A549 (cell line): ENCODE measurements at regions not wholly inside any gene's neighbourhood (a gene's known extent, or its start where the extent isn't known, plus 50 kb on each side); places are given as distances from the start of the nearest gene placed in this dataset.

ENCODE experiments used
- BHLHE40 ChIP-seq: IDR thresholded peaks from 2 replicates; pipeline ENCODE4 v1.6.1; 2012; ENCODE audit warnings: low read depth, low read length, inconsistent platforms
- CHD2 ChIP-seq: fragments of 150-350 bp; IDR thresholded peaks from 2 replicates; pipeline ENCODE4 v1.6.1; 2014; ENCODE audit warnings: low read length; ENCODE audit not compliant: partially characterized antibody
- CTCF ChIP-seq: fragments of >200 bp; sonication (Bioruptor Twin); formaldehyde crosslinking; IDR thresholded peaks from 3 replicates; pipeline ENCODE4 v1.5.1; 2016
- PBX3 ChIP-seq: IDR thresholded peaks from 2 replicates; pipeline ENCODE4 v1.6.1; 2012
- POLR2A ChIP-seq: IDR thresholded peaks from 2 replicates; pipeline ENCODE4 v1.6.1; 2012; ENCODE audit warnings: mild to moderate bottlenecking, low read length
- RAD21 ChIP-seq, 2 experiments: fragments of >200 bp in 1 of 2; sonication (Bioruptor Twin) in 1 of 2; formaldehyde crosslinking in 1 of 2; IDR thresholded peaks in 1 of 2; conservative IDR thresholded peaks in 1 of 2; 2 replicates in 1 of 2; 3 replicates in 1 of 2; pipeline ENCODE4 v1.6.1; 2012 to 2018; ENCODE audit warnings: inconsistent platforms in 1 of 2
- RFX5 ChIP-seq: fragments of 450-650 bp; IDR thresholded peaks from 2 replicates; pipeline ENCODE4 v1.7.1; 2014; ENCODE audit warnings: antibody characterized with exemption, mild to moderate bottlenecking, moderate library complexity

GRCh38 chr16:51376080-51376479 lies 225.0 kb upstream of the SALL1 start:
- TF ChIP-seq RAD21 (conservative IDR thresholded peaks at IDR 0.05 in 1 of 2, IDR thresholded peaks at IDR 0.05 in 1 of 2) = no peak
- TF ChIP-seq CTCF = 0 out of 3 replicates have a peak, but pooled peaks have one; percentile 7
- no peak for TF ChIP-seq POLR2A
- TF ChIP-seq CHD2 = no peak
- TF ChIP-seq BHLHE40 = no peak
- no peak for TF ChIP-seq RFX5
- no peak for TF ChIP-seq PBX3
